Effector memory CD4-positive, alpha-beta T cell (primary cell): ENCODE measurements at regions not wholly inside any gene's neighbourhood (a gene's known extent, or its start where the extent isn't known, plus 50 kb on each side); places are given as distances from the start of the nearest gene placed in this dataset.

Experiments used
- DNase-seq, 3 donors: peaks; one replicate each; pipeline ENCODE4 v3.0.0-alpha.2; 2020
- H3K27ac ChIP-seq: 2 replicates; pipeline ENCODE4 v1.7.0; 2013; ENCODE audit warnings: mild to moderate bottlenecking, low read length, moderate library complexity; ENCODE audit not compliant: insufficient read depth, poor library complexity, severe bottlenecking
- H3K27me3 ChIP-seq: replicated peaks from 2 replicates; pipeline ENCODE4 v1.7.0; 2013; ENCODE audit warnings: mild to moderate bottlenecking, low read length; ENCODE audit not compliant: insufficient read depth, control insufficient read depth, poor library complexity, severe bottlenecking
- H3K36me3 ChIP-seq: 2 replicates; pipeline ENCODE4 v1.7.0; 2013; ENCODE audit warnings: mild to moderate bottlenecking, low read length, moderate library complexity; ENCODE audit not compliant: control insufficient read depth, insufficient read depth
- H3K4me1 ChIP-seq: 2 replicates; pipeline ENCODE4 v1.7.0; 2013; ENCODE audit warnings: low read length, mild to moderate bottlenecking; ENCODE audit not compliant: control insufficient read depth, insufficient read depth, poor library complexity, severe bottlenecking
- H3K4me3 ChIP-seq: 2 replicates; pipeline ENCODE4 v1.7.0; 2013; ENCODE audit warnings: low read length, low read depth, mild to moderate bottlenecking; ENCODE audit not compliant: insufficient read depth, poor library complexity, severe bottlenecking
- H3K9me3 ChIP-seq: 2 replicates; pipeline ENCODE4 v1.7.0; 2013; ENCODE audit warnings: mild to moderate bottlenecking, low read length, moderate library complexity; ENCODE audit not compliant: control insufficient read depth

DNA sequence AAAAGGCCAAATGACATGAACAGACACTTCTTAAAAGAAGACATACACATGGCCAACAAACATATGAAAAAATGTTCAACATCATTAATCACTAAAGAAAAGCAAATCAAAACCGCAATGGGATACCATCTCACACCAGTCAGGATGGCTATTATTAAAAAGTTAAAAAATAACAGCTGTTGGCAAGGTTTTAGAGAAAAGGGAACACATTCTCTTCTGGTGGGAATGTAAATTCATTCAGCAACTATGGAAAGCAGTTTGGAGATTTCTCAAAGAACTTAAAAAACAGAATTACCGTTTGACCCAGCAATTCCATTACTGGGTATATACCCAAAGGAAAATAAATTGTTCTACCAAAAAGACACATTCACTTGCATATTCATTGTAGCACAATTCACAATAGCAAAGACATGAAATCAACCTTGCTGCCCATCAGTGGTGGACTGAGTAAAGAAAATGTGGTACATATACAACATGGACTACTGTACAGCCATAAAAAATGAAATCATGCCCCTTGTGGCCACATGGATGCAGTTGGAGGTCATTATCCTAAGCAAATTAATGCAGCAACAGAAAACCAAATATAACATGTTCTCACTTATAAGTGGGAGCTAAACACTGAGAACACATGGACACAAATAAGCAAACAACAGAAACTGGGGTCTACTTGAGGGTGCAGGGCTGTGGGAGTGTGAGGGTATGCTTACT is 190.7 kb upstream of the MCTP2 start:
- no peaks in the 10 kb centered on the region for H3K27me3 ChIP-seq
- H3K4me1 ChIP-seq, result no peaks in the 10 kb centered on the region
- no peaks in the 10 kb centered on the region for H3K9me3 ChIP-seq
- H3K4me3 ChIP-seq, result no peak overlapping the region
- no peak for DNase-seq
- no peak overlapping the region for H3K27ac ChIP-seq
- H3K36me3 ChIP-seq, result no peaks in the 10 kb centered on the region

DNA sequence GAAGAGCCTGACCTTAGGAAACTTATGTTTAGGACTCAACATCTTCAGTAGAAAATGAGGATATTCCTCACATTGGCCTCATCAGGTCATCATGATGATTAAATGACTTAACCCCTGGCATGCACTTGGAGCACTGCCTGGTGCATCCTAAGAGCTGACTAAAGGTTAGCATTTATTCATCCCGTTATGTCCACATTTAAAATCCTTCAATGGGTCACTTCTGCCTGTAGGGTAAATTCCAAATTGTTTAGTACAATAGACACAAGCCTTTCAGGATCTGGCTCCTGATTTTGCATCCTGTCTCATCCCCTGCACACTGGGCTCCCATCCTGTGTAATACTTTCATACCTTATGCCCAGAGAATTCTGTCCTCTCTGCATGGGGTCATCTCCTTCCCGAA is 195.2 kb upstream of the MCTP2 start:
- H3K4me3 ChIP-seq, result no peak overlapping the region
- DNase-seq, result no peak
- no peaks in the 10 kb centered on the region for H3K9me3 ChIP-seq
- H3K4me1 ChIP-seq, result no peaks in the 10 kb centered on the region
- H3K36me3 ChIP-seq, result no peaks in the 10 kb centered on the region
- no peaks in the 10 kb centered on the region for H3K27me3 ChIP-seq
- H3K27ac ChIP-seq, result no peak overlapping the region

DNA sequence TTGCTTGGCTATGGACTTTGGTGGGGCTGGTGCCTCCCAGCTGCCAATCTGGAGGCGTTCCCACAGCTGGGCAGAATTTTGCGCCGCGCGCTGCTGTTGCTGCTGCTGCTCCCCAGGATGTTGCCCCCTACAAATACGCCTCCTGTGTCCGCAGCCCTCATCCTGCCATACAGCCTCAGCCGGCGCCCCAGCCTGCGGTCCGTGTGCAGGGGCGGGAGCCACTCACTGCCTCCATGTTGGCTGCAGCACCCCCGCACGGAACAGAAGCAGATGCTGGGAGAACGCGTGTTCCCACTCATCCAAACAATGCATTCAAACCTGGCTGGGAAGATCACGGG is 197.7 kb upstream of the MCTP2 start:
- H3K9me3 ChIP-seq, result no peaks in the 10 kb centered on the region
- DNase-seq, result no peak
- no peaks in the 10 kb centered on the region for H3K27me3 ChIP-seq
- no peaks in the 10 kb centered on the region for H3K4me1 ChIP-seq
- no peaks in the 10 kb centered on the region for H3K36me3 ChIP-seq
- H3K4me3 ChIP-seq, result no peak overlapping the region
- no peak overlapping the region for H3K27ac ChIP-seq

DNA sequence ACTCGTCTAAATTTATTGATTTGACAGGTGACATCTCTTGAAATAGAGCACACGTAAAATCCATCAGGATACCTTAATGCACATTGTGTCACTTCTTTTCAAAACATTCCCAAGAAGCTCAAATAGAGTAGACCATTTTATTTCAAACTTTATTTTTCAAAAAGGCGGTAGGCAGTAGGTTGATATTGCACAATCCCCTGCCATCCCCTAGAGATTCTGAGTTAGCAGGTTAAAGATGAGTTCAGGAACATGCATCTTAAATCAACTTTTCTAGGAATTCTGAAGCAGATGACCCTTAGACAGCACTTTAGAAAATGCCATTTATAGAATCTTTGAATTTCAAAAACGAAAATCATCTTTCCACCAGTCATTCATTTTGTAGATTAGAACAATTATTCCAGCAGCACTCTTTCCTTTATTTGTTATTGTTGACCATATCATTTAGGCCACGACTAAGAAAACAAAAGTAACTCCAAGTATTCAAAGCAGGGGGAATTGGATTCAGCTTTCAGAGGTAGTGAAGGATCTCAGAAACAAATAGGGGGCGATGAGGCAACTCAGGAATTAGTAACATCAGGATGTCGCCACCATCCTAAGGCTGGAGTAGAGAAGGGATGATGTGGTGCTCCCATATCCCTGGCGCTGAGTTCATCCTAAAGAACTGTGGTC is 198.2 kb upstream of the MCTP2 start:
- Histone ChIP-seq H3K27me3 (no peaks in the 10 kb centered on the region), H3K4me1 (no peaks in the 10 kb centered on the region), H3K27ac (no peak overlapping the region), H3K4me3 (no peak overlapping the region), H3K9me3 (no peaks in the 10 kb centered on the region), H3K36me3 (no peaks in the 10 kb centered on the region)
- DNase-seq, result no peak

- Histone ChIP-seq H3K4me3 (no peak overlapping the region), H3K36me3 (no peaks in the 10 kb centered on the region), H3K27me3 (no peaks in the 10 kb centered on the region), H3K4me1 (no peaks in the 10 kb centered on the region), H3K27ac (no peak overlapping the region), H3K9me3 (no peaks in the 10 kb centered on the region)
- DNase-seq, result no peak
Observed at GRCh38 chr15:94032571-94032970, 198.8 kb upstream of the MCTP2 start.

- no peaks in the 10 kb centered on the region for H3K9me3 ChIP-seq
- no peak for DNase-seq
- no peaks in the 10 kb centered on the region for H3K27me3 ChIP-seq
- no peak overlapping the region for H3K27ac ChIP-seq
- H3K4me1 ChIP-seq, result no peaks in the 10 kb centered on the region
- no peak overlapping the region for H3K4me3 ChIP-seq
- no peaks in the 10 kb centered on the region for H3K36me3 ChIP-seq
Observed at GRCh38 chr15:94031072-94031471, 200.3 kb upstream of the MCTP2 start.

DNA sequence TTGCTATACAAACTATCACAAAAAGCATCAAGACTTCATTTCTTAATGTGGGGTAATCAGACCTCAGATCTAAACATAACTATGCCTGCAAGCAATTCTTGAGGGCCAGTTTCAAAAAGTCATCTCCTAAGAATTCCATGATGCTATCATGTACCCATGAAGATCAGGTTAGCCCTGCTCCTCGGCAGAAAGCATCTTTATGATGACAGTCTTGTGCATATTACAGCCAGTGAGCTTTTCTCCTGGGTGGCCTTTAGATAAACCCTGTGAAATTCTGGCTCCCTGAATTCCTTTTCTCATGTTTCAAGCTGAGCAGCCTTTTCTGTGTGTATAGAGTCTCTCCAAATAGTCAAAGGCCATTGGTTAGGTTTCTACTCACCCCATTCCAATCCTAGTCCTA is 201.9 kb upstream of the MCTP2 start:
- no peaks in the 10 kb centered on the region for H3K4me1 ChIP-seq
- DNase-seq, result no peak
- no peaks in the 10 kb centered on the region for H3K9me3 ChIP-seq
- H3K27me3 ChIP-seq, result no peaks in the 10 kb centered on the region
- H3K36me3 ChIP-seq, result no peaks in the 10 kb centered on the region
- no peak overlapping the region for H3K4me3 ChIP-seq
- H3K27ac ChIP-seq, result no peak overlapping the region

GRCh38 chr15:94028809-94029208 is 202.6 kb upstream of the MCTP2 start:
- H3K27me3 ChIP-seq, result no peaks in the 10 kb centered on the region
- no peak overlapping the region for H3K4me3 ChIP-seq
- H3K4me1 ChIP-seq, result no peaks in the 10 kb centered on the region
- no peaks in the 10 kb centered on the region for H3K9me3 ChIP-seq
- DNase-seq, result no peak
- H3K36me3 ChIP-seq, result no peaks in the 10 kb centered on the region
- H3K27ac ChIP-seq, result no peak overlapping the region

GRCh38 chr15:94028121-94028520 is 203.2 kb upstream of the MCTP2 start:
- no peaks in the 10 kb centered on the region for H3K36me3 ChIP-seq
- H3K27ac ChIP-seq, result no peak overlapping the region
- no peaks in the 10 kb centered on the region for H3K4me1 ChIP-seq
- H3K27me3 ChIP-seq, result no peaks in the 10 kb centered on the region
- H3K4me3 ChIP-seq, result no peak overlapping the region
- no peaks in the 10 kb centered on the region for H3K9me3 ChIP-seq
- DNase-seq, result no peak

DNA sequence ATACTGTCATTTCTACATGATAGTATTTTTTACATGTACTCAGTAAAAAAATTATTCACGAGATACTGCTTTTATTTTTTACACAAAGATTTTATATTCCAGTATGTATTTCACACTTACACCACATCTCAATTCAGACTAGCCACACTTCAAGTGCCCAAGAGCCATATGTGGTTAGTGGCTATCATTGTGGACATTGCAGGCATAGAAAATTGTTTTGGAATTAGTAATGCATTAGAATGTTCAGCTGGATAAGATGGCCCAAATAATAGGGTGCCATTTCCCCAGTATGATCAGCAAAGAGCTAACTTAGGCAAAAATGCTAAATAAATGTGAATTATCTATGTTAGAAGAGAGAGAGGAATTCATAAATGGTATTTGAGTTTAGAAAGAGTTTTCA is 203.8 kb upstream of the MCTP2 start:
- H3K27me3 ChIP-seq, result no peaks in the 10 kb centered on the region
- no peaks in the 10 kb centered on the region for H3K4me1 ChIP-seq
- no peaks in the 10 kb centered on the region for H3K9me3 ChIP-seq
- H3K27ac ChIP-seq, result no peak overlapping the region
- no peak overlapping the region for H3K4me3 ChIP-seq
- no peak for DNase-seq
- H3K36me3 ChIP-seq, result no peaks in the 10 kb centered on the region
